ENCODE measurements at regions not wholly inside any gene's neighbourhood (a gene's known extent, or its start where the extent isn't known, plus 50 kb on each side); places are given as distances from the start of the nearest gene placed in this dataset.

DNA sequence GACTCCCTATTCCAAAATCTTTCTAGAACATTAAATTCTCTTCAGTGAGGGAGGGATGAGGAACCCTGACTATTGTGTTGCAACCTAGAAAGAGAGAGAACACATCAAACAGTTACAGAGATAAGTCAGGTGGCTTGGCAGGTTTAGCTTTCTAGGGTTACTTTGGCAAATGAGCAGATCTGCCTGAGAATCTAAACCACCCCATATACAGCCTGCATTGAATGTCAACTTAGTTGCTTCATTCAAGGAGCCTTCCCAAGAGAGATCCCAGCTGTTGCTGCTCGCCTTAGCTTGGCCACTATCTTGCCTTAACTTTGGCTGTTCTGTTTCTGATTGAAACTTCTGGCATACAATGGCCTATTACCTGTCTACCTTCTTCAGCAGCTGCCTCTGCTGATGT, 74.7 kb upstream of the TCF21 start (continued):
- no peak for TF ChIP-seq ZNF609 (CRISPR knock-in tag; IDR thresholded peaks at IDR 0.05; ENCODE audit: borderline replicate concordance)
- no peak for TF ChIP-seq ZNF558 (CRISPR knock-in tag; IDR thresholded peaks at IDR 0.05; ENCODE audit: borderline replicate concordance)
- TF ChIP-seq ATF7-NPFF (CRISPR knock-in tag; IDR thresholded peaks at IDR 0.05; ENCODE audit: low read depth): no peak
- TF ChIP-seq CAMTA2 (CRISPR knock-in tag; IDR thresholded peaks at IDR 0.05; ENCODE audit: borderline replicate concordance): no peak
- TF ChIP-seq ZNF761 (CRISPR knock-in tag; conservative IDR thresholded peaks at IDR 0.05): no peak
- no peak for TF ChIP-seq ZNF264 (CRISPR knock-in tag; IDR thresholded peaks at IDR 0.05)
- no peak for TF ChIP-seq HDAC2 (CRISPR knock-in tag; IDR thresholded peaks at IDR 0.05)
- TF ChIP-seq YEATS2 (CRISPR knock-in tag; IDR thresholded peaks at IDR 0.05; ENCODE audit: borderline replicate concordance): no peak
- TF ChIP-seq, protein P1, sequence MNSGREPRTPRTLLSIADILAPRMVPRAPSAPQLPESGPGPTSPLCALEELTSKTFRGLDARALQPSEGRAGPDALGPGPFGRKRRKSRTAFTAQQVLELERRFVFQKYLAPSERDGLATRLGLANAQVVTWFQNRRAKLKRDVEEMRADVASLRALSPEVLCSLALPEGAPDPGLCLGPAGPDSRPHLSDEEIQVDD (CRISPR knock-in tag; IDR thresholded peaks at IDR 0.05; ENCODE audit: borderline replicate concordance): no peak
- TF ChIP-seq TP53 (CRISPR knock-in tag; conservative IDR thresholded peaks at IDR 0.05): no peak
- TF ChIP-seq, protein P2, sequence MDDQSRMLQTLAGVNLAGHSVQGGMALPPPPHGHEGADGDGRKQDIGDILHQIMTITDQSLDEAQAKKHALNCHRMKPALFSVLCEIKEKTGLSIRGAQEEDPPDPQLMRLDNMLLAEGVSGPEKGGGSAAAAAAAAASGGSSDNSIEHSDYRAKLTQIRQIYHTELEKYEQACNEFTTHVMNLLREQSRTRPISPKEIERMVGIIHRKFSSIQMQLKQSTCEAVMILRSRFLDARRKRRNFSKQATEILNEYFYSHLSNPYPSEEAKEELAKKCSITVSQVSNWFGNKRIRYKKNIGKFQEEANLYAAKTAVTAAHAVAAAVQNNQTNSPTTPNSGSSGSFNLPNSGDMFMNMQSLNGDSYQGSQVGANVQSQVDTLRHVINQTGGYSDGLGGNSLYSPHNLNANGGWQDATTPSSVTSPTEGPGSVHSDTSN (CRISPR knock-in tag; IDR thresholded peaks at IDR 0.05; ENCODE audit: borderline replicate concordance): no peak
